GM18951 (cell line): ENCODE measurements at regions not wholly inside any gene's neighbourhood (a gene's known extent, or its start where the extent isn't known, plus 50 kb on each side); places are given as distances from the start of the nearest gene placed in this dataset.
"Not testable (repeated sequence)": the region's sequence is repeated elsewhere in the genome, so short reads cannot be mapped to it uniquely, and the experiment has no call there.

Source experiments
- POLR2A ChIP-seq: IDR thresholded peaks from 4 replicates; pipeline ENCODE4 v1.6.1; 2011; ENCODE audit warnings: mild to moderate bottlenecking; ENCODE audit not compliant: insufficient read length, insufficient read depth; ENCODE audit errors: extremely low read depth
- in situ Hi-C: fragments of 300-500 bp; cut with MboI; formaldehyde crosslinking; loops from one replicate; pipeline ENCODE4 v1.12.0; 2022; ENCODE audit warnings: low sequenced_read_pairs, mixed read lengths, inconsistent platforms; ENCODE audit not compliant: unreplicated experiment

DNA sequence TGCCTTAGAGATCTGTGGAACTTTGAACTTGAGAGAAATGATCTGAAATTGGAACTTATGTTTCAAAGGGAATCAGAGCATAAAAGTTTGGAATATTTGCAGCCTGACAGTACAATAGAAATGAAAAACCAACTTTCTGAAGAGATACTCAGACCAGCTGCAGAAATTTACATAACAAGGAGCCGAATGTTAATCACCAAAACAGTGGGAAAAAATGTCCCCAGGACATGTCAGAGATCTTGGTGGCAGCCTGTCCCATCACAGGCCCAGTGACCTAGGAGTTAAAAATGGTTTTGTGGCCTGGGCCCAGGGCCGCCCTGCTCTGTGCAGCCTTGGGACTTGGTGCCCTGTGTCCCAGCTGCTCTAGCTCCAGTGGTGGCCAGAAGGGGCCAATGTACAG, 88.2 kb upstream of the ADORA2B start:
- in situ Hi-C loops = not testable (repeated sequence)

DNA sequence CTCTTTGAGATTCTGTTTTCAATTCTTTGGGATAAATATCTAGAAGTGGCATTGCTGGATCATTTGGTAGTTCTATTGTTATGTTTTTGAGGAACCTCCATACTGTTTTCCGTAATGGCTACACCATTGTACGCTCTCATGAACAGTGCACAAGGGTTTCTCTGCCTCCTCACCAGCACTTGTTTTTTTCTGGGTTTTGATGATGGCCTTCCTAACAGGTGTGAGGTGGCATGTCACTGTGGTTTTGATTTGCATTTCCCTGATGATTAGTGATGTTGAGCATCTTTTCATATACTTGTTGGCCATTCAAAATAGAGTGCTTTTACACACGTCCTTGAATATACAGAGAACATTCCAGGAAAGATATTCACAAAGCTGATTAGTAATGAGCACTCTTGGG, 86.8 kb upstream of the ADORA2B start:
- in situ Hi-C loops = not testable (repeated sequence)

DNA sequence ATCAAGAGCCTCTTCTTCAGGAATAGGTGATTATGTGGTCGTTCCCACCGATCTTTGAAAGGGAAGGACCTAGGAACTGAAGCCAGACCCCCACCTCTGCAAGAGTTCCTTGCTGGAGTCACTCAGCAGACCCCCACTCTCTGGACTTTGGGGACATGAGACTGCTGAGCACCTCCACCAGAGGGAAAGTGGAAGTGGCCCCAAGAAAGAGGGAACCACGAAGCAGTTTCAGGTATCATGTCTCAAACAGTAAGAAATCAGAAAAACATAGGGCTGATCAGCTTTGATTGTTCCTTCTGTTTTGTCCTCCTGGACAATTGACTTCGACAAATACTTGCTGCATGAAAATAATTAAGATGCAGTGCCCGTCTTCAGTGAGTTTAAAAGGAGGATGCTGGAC, 84.2 kb upstream of the ADORA2B start:
- in situ Hi-C loops = not testable (repeated sequence)

DNA sequence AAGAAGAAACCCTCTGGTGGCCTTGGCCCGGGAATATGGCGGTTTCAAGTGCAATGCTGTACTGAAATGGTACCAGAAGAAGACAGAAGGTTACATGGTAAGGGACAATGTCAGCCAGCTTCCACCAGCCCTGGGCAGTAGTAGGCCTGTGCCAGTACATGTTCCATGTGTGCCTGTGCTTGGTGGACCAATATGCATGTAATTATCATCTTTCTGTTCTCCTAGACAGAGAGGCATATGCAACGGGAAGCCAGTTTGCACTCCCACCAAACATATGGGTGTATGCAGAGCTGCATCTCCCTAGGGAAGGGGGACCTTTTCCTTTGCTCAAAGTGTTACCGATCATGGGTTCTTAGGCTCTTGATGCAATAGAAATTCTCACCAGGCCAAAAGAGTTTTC, 80.9 kb upstream of the ADORA2B start:
- in situ Hi-C loops = not testable (repeated sequence)

DNA sequence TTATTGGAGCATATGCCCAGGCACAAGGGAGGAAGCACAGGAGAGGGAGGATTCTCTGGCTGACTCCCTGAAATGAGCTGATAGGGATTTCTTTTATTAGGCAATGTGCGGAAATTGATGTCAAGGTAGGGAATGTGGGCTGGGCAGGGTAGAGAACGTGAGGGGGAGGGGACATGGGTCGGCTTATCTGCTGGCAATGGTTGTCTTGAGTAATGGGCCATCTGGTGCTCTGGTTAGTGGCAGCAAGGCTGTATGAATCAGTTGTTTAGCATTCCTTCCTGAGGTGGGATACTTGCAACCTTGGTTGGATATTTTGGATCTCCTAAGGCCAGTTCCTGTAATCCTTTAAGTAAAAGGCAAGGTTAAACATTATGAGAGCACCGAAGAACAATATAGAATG, 80.5 kb upstream of the ADORA2B start:
- in situ Hi-C loops = not testable (repeated sequence)

DNA sequence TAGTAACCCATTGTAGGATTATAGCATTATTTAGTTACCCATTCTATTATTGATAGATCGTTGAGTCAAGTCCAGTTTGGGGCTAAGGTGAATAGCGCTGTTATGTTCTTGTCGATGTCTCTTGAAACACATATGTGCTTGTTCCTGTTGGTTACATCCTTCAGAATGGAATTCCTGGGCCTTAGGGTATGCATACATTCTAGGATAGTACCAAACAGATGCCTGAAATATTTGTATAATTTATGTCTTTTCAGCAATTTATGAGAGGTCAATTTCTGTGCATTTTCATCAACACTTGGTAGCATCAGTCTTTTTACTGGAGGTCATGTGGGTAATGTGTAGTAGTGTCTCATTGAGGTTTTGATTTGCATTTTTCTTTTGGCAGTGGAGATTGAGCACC, 78.9 kb upstream of the ADORA2B start:
- in situ Hi-C loops = not testable (repeated sequence)

DNA sequence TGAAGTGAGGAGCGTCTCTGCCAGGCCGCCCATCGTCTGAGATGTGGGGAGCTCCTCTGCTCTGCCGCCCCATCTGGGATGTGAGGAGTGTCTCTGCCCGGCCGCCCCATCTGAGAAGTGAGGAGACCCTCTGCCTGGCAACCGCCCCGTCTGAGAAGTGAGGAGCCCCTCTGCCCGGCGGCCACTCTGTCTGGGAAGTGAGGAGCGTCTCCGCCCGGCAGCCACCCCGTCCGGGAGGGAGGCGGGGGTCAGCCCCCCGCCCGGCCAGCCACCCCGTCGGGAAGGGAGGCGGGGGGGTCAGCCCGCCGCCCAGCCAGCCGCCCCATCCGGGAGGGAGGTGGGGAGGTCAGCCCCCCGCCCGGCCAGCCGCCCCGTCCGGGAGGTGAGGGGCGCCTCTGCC, 77.6 kb upstream of the ADORA2B start:
- in situ Hi-C loops = not testable (repeated sequence)

DNA sequence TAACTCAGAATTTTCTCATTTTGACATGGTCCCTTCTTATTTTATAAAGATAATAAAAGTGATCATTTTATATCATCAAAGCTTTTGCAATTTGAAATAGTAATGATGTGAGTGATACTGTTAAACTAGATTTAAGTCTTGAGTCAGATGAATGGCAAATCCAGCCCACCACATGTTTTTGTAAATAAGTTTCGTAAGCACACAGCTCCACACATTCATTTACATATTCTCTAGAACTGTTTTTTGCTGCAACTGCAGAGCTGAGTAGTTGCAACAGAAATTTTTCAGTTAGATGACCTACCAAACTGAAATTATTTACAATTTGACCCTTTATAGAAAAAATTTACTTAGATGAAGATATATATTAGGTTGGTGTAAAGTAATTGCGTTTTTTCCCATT, 75.1 kb upstream of the ADORA2B start:
- in situ Hi-C loops = not testable (repeated sequence)

DNA sequence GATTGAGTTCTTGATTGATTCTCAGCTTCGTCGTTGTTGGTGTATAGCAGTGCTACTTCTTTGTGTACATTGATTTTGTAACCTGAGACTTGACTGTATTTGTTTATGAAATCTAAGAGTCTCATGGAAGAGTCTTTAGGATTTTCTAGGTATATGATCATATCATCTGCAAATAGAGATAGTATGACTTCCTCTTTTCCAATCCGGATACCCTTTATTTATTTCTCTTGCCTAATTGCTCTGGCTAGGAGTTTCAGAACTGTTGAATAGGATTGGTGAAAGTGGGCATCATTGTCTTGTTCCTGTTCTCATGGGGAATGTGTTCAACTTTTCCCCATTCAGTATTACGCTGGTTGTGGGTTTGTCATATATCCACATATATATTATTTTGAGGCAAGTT, 72.3 kb upstream of the ADORA2B start:
- in situ Hi-C loops = not testable (repeated sequence)

DNA sequence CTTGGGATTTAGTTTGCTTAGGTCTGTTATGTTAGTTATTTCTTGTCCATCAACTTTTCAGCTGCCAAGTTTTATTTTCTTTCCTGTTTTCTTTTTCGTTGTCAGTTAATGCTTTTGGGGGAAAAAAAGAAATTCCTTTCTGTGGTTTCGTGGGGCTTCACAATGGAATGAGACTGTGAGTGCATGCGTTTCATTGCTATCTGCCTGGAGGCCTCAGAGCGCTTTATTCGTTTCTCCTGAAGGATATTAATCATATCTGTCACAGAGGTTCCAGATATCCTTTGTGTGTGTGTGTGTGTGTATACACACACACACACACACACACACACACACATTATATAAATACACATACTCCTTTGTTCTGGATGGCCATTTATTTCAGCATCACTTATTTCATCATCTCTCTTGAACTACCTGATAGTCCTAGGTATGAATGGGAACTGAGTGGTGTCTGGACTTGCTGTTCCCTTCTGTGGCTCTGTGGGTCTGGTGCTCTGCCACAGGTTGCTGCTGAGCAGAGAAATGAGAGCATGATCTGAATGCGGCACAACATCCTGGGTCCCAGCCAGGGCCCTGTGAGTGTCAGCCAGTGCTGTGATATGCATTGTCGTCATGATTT, 66.9 kb upstream of the ADORA2B start:
- in situ Hi-C loops = not testable (repeated sequence)

DNA sequence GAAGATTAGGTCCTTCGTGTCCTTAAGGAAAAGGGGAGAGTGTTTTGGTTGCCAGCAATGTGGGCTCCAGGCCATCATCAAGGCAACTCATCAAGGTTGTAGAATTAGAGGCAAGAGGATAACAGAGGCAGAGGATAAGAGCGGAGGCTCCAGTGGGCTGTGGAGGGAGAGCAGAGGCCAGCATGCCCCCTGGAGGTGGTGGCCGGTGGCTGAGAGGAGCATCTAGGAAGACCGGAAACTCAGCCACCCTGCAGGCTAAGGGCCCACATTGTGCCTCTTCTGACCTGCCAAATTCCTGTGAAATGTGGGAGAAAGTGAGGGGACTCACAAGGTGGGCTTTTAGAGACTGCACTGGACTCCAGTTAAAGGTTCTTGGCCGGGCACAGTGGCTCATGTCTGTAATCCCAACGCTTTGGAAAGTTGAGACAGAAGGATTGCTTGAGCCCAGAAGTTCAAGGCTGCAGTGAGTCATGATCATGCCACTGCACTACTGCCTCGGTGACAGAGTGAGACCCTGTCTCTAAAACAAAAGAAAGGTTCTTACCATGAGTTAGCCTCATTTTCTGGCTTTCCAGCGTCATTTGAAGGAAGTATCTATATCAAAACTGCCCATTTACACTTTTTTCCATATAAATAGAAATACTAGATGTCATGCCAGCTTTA, 62.7 kb upstream of the ADORA2B start:
- in situ Hi-C loops = no loop called here
- TF ChIP-seq POLR2A = no peak

DNA sequence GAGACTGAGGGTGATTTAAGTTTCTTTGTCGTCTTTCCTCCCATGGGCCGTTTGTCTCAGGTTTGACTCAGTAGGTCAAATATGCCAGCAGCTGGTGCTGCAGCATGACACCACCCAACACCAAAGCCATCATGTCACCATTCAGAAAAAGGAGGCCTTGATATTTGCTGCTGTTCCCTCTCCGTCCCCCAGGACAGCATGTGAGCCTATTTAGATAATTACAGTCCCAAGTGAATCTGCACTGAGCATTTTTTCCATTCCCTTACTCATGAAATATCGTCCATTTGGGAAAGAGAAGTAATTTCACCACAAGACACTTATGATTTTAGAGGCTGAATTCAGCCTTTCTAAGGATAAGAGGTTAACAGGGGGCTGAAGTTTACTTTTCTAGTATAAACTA, 62.2 kb upstream of the ADORA2B start:
- in situ Hi-C loops = no loop called here
- no peak for TF ChIP-seq POLR2A

DNA sequence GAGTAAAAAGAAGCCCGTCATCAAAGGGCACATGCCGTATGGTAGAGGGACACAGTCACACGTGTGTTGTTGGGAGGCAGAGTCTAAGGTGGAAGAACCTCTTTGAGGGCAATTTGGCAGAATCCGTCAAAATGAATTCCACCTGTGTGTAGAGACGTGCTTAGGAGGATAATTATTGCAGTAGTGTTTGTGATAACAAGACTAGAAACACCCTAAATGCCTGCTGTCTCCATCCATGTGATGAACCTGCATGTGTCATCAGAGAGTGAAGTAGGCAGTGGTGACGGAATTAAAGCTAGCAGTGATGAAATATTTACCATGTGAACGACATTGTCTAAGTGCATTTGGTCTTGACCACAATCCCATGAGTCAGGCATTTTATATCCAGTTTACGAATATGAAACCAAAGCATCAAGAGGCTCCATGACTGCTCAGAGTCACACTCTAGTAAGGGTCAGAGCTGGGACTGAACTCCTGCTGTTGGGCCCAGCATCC, 61.3 kb upstream of the ADORA2B start:
- in situ Hi-C loops = no loop called here
- TF ChIP-seq POLR2A = no peak

DNA sequence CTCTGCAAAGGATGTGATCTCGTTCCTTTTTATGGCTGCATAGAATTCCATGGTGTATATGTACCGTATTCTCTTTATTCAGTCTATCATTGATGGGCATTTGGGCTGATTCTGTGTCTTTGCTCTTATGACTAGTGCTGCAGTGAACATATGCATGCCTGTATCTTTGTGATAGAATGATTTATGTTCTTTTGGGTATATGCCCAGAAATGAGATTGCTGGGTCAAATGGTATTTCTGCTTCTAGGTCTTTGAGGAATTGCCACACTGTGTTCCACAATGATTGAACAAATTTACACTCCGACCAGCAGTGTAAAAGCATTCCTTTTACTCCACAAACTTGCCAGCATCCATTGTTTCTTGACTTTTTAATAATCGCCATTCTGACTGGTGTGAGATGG, 60.2 kb upstream of the ADORA2B start:
- no peak for TF ChIP-seq POLR2A
- in situ Hi-C loops = no loop called here

DNA sequence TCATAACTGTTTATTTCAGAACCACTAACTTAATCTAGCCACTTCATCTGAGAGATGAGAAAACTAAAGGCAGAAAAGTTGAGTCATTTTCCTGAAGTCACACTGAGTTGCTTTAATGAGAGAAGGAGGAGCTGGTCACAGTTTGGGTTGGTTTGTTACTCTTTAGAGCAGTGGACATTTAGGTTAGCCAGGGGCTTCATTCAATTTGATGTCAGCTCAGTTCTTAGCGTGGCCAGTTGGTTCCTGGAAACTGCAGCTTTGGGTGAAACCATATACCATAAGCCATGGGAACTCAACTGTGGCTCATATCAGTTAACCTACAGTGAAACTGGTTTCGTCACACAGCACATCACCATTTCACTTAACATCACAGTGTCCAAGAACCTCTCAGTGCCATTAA, 59.2 kb upstream of the ADORA2B start:
- in situ Hi-C loops = no loop called here

DNA sequence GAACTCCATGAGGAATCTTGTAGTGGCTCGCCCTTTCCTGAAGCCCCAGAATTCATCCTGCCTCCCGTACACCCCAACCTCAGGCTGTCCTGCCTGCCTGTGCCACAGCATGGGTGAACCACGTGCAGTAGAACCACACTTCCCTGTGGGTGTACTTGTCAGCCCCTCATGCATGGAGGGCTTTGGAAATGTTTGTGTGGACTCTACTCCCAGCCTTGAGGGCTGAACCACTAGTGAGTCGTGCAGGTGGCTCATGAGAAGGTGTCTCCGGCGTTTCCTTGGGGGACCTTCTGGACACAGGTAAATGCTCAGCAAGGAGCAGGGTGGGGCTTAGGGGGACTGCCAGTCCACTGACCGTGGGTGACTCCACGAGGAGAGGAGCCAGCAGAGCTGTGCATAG, 58.7 kb upstream of the ADORA2B start:
- in situ Hi-C loops = no loop called here
- TF ChIP-seq POLR2A = no peak

More for the DNA sequence above, 59.2 kb upstream of the ADORA2B start:
- TF ChIP-seq POLR2A = no peak
